ENCODE measurements at regions not wholly inside any gene's neighbourhood (a gene's known extent, or its start where the extent isn't known, plus 50 kb on each side); places are given as distances from the start of the nearest gene placed in this dataset.
"Not testable (repeated sequence)": the region's sequence is repeated elsewhere in the genome, so short reads cannot be mapped to it uniquely, and the experiment has no call there.

DNA sequence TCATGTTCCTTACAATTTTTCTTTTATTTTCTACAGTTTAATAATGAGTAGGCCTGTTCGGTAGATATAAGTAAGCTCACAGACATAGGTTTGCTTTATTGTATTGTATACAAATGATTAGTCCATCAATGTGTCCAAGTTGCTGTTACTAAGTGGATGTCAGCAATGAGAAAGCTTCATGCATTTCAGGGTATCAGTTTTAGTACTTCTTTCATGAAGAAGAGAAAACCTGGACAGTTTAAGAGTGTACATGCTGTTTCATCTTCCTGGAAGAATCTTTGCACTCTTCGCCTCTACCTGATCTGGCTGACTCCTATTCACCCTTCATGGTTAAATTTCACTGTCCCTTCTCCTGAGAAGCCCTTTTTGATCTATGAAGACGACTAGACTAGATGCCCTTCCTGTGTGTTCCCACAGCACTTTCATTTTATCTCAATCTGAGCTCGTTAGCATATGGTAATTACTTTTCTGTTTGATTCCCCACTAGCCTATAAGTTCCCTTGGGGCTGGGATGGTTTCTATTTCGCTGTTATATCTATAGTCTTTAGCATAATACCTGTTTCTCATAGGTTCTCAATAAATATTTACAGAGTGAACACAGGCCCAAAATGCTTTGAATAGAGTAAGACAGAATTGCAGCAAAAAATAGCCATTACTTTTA lies 70.7 kb downstream of the CETN3 start:
- Histone ChIP-seq H3K27me3 (ENCODE audit: control insufficient read depth in 1 of 2, insufficient read depth in 2 of 2, low read length in 2 of 2) (no peaks in the 10 kb centered on the region), H3K4me3 (ENCODE audit: low read depth in 1 of 2, low read length in 2 of 2) (no peak overlapping the region), H3K27ac (ENCODE audit: low read depth, low read length) (no peak overlapping the region), H3K9ac (ENCODE audit: low read length) (no peak overlapping the region), H3K36me3 (ENCODE audit: insufficient read depth, low read length) (no peaks in the 10 kb centered on the region), H3K4me1 (ENCODE audit: insufficient read depth, low read length) (no peaks in the 10 kb centered on the region), H3K9me3 (ENCODE audit: low read length) (no peaks in the 10 kb centered on the region)

DNA sequence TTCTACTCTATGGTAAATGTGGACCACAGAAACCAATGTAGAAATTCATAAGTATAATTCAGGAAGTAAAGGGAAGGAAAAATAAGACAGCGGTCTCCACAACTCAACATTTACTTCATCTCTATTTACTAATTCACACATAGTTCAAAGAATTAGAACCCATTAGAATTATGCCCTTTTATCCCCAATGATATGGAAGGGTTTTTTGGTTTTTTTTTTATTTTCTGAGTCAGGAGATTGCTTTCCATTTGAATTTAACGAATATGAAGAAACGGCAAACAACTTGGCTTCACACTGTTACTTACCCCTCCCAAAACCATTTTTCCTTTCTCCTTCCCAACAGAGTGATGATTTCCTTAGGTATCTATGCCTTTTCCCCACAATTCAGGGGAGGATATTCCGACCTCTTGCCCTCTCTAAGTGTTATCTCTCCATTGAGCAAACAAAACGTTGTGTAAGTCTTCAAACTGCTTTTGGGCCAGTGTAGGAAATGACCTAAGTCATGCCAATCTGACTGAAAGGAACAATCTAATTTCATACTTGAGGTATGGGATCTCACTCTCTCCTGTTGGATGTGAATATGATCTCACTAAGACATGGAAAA lies 72.0 kb downstream of the CETN3 start:
- no peaks in the 10 kb centered on the region for H3K36me3 ChIP-seq (ENCODE audit: insufficient read depth, low read length)
- H3K4me3 ChIP-seq (ENCODE audit: low read depth in 1 of 2, low read length in 2 of 2) = no peak overlapping the region
- H3K27ac ChIP-seq (ENCODE audit: low read depth, low read length) = no peak overlapping the region
- no peaks in the 10 kb centered on the region for H3K9me3 ChIP-seq (ENCODE audit: low read length)
- H3K27me3 ChIP-seq (ENCODE audit: control insufficient read depth in 1 of 2, insufficient read depth in 2 of 2, low read length in 2 of 2) = no peaks in the 10 kb centered on the region
- H3K9ac ChIP-seq (ENCODE audit: low read length) = no peak overlapping the region
- H3K4me1 ChIP-seq (ENCODE audit: insufficient read depth, low read length) = no peaks in the 10 kb centered on the region

DNA sequence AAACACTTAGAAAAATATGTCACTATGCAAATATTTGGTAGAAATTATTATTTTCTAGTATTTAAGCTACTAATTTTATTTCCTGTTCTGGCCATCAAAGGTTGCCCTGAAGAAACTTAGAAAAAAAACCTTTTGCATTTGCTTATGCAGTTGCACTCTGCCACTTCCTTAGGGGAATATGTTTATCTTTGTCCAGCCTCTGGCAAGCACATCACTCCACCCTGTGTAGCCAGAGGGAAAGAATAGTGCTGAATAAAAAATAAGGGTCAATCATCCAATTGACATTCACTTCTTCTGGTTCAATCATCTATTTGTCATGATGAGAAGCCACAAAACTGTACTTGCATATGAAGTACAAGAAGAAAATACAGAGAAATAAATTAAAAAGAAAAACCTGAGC lies 72.8 kb downstream of the CETN3 start:
- Histone ChIP-seq H3K4me1 (ENCODE audit: insufficient read depth, low read length) (no peaks in the 10 kb centered on the region), H3K9me3 (ENCODE audit: low read length) (no peaks in the 10 kb centered on the region), H3K9ac (ENCODE audit: low read length) (no peak overlapping the region), H3K36me3 (ENCODE audit: insufficient read depth, low read length) (no peaks in the 10 kb centered on the region), H3K4me3 (ENCODE audit: low read depth in 1 of 2, low read length in 2 of 2) (no peak overlapping the region), H3K27me3 (ENCODE audit: control insufficient read depth in 1 of 2, insufficient read depth in 2 of 2, low read length in 2 of 2) (no peaks in the 10 kb centered on the region), H3K27ac (ENCODE audit: low read depth, low read length) (no peak overlapping the region)

DNA sequence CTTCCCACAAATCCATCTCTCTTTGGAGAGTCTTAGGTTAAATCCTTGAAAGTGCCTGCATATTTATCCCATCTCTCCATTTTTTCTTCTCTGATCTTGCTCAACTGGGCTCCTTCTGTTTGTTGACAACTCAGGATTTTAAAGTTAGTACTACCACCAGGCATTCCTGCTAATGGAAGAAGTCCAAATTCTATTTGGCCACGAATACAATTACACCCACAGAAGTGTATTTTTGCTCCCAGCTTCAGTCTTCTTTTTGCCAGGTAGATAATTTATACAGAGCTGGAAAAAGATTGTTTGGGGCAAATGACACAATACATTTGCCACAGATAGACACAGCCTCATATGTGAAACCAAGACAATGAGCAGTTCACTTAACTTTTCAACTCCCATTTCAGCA lies 74.8 kb downstream of the CETN3 start:
- no peaks in the 10 kb centered on the region for H3K36me3 ChIP-seq (ENCODE audit: insufficient read depth, low read length)
- no peak overlapping the region for H3K9ac ChIP-seq (ENCODE audit: low read length)
- H3K9me3 ChIP-seq (ENCODE audit: low read length) = no peaks in the 10 kb centered on the region
- no peak overlapping the region for H3K27ac ChIP-seq (ENCODE audit: low read depth, low read length)
- no peaks in the 10 kb centered on the region for H3K4me1 ChIP-seq (ENCODE audit: insufficient read depth, low read length)
- no peak overlapping the region for H3K4me3 ChIP-seq (ENCODE audit: low read depth in 1 of 2, low read length in 2 of 2)
- no peaks in the 10 kb centered on the region for H3K27me3 ChIP-seq (ENCODE audit: control insufficient read depth in 1 of 2, insufficient read depth in 2 of 2, low read length in 2 of 2)

DNA sequence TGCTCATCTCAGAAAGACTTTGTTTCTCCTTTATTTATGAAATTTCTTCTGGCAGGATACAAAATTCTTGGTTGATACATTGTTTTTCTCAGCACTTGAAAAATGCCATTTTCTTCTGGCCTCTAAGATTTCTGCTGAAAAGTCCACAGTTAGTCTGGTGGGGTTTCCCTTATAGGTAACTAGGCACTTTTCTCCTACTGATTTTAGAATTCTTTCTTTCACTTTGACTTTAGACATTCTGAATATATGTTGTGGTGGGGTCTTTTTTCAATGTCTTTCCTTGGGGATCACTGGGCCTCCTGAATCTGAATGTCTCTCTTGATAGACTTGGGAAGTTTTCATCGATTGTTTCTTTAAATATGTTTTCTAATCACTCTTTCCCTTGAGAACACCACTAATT lies 79.6 kb downstream of the CETN3 start:
- Histone ChIP-seq H3K4me1 (ENCODE audit: insufficient read depth, low read length) (no peaks in the 10 kb centered on the region), H3K4me3 (ENCODE audit: low read depth in 1 of 2, low read length in 2 of 2) (no peak overlapping the region)

DNA sequence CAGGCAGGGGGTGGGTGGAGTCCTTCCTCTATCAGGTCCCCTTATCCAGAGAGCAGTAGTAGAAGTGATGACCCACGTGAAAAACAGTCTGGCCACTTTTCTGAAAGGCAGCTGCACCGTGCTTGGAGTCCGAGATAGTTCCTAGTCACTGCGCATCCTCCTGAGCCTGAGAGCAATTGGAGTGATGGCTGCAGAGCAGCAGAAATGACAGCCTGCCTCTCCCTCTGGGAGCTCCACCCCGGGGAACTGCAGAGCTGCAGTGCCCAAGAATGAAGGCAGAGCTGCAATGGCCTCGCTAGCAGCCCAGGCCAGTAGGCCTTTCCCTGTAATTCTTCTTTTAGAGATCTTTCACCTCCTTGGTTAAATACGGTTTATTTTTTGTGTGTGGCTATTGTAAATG lies 82.6 kb downstream of the CETN3 start:
- Histone ChIP-seq H3K4me3 (ENCODE audit: low read depth in 1 of 2, low read length in 2 of 2) (no peak overlapping the region), H3K27me3 (ENCODE audit: control insufficient read depth in 1 of 2, insufficient read depth in 2 of 2, low read length in 2 of 2) (no peaks in the 10 kb centered on the region), H3K27ac (ENCODE audit: low read depth, low read length) (no peak overlapping the region), H3K9ac (ENCODE audit: low read length) (no peak overlapping the region), H3K9me3 (ENCODE audit: low read length) (no peaks in the 10 kb centered on the region), H3K36me3 (ENCODE audit: insufficient read depth, low read length) (no peaks in the 10 kb centered on the region), H3K4me1 (ENCODE audit: insufficient read depth, low read length) (no peaks in the 10 kb centered on the region)

More for the DNA sequence above, 79.6 kb downstream of the CETN3 start:
- Histone ChIP-seq H3K9ac (ENCODE audit: low read length) (no peak overlapping the region), H3K36me3 (ENCODE audit: insufficient read depth, low read length) (no peaks in the 10 kb centered on the region), H3K27ac (ENCODE audit: low read depth, low read length) (no peak overlapping the region), H3K9me3 (ENCODE audit: low read length) (no peaks in the 10 kb centered on the region), H3K27me3 (ENCODE audit: control insufficient read depth in 1 of 2, insufficient read depth in 2 of 2, low read length in 2 of 2) (no peaks in the 10 kb centered on the region)

DNA sequence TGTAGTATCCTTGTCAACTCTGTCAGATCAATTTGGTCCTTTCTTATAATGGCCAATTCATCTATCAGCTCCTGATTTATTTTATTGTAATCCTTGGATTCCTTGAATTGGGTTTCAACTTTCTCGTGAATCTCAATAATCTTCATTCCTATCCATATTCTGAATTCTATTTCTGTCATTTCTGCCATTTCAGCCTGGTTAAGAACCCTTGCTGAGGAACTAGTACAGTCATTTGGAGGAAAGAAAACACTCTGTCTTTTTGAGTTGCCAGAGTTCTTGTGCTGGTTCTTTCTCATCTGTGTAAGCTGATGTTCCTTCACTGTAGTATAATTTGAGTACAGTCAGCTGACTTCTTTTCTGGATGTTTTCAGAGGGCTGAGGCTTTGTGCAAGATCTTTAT lies 84.5 kb downstream of the CETN3 start:
- H3K9me3 ChIP-seq (ENCODE audit: low read length) = no peaks in the 10 kb centered on the region
- no peaks in the 10 kb centered on the region for H3K36me3 ChIP-seq (ENCODE audit: insufficient read depth, low read length)
- H3K27ac ChIP-seq (ENCODE audit: low read depth, low read length) = no peak overlapping the region
- no peaks in the 10 kb centered on the region for H3K27me3 ChIP-seq (ENCODE audit: control insufficient read depth in 1 of 2, insufficient read depth in 2 of 2, low read length in 2 of 2)
- H3K9ac ChIP-seq (ENCODE audit: low read length) = no peak overlapping the region
- H3K4me1 ChIP-seq (ENCODE audit: insufficient read depth, low read length) = no peaks in the 10 kb centered on the region
- H3K4me3 ChIP-seq (ENCODE audit: low read depth in 1 of 2, low read length in 2 of 2) = no peak overlapping the region

DNA sequence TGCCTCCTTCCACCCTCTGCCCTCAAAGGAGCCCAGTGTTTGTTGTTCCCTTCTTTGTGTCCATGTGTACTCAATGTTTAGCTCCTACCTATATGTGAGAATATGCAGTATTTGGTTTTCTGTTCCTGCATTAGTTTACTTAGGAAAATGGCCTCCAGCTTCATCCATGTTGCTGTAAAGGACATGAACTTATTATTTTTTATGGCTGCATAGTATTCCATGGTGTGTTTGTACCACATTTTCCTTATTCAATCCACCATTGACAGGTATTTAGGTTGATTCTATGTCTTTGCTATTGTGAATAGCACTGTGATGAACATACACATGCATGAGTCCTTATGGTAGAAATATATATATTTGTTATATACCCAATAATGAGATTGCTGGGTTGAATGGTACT lies 89.2 kb downstream of the CETN3 start:
- not testable (repeated sequence) for H3K36me3 ChIP-seq (ENCODE audit: insufficient read depth, low read length); H3K27me3 ChIP-seq (ENCODE audit: control insufficient read depth in 1 of 2, insufficient read depth in 2 of 2, low read length in 2 of 2); H3K4me1 ChIP-seq (ENCODE audit: insufficient read depth, low read length); H3K9ac ChIP-seq (ENCODE audit: low read length); H3K4me3 ChIP-seq (ENCODE audit: low read depth in 1 of 2, low read length in 2 of 2); H3K9me3 ChIP-seq (ENCODE audit: low read length); H3K27ac ChIP-seq (ENCODE audit: low read depth, low read length)

DNA sequence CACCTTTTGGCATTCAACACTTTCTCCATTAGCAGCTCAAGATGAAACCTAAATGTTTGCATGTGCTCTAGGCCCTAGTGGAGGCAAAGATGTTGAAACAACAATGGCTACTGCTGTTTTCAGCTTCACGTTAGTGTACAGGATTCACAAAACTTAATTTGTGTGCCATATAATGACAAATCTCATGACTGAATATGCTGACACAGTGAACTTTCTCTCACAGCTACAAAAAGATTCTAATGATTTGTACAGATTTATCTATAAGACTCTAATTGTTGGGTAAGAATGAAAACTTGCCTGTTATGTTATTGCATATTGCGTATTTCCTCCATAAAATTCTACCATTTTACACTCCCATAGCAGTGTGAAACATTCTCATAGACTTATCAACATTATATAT lies 97.5 kb downstream of the CETN3 start:
- no peaks in the 10 kb centered on the region for H3K4me1 ChIP-seq (ENCODE audit: insufficient read depth, low read length)
- H3K27me3 ChIP-seq (ENCODE audit: control insufficient read depth in 1 of 2, insufficient read depth in 2 of 2, low read length in 2 of 2) = no peaks in the 10 kb centered on the region
- no peak overlapping the region for H3K27ac ChIP-seq (ENCODE audit: low read depth, low read length)
- H3K4me3 ChIP-seq (ENCODE audit: low read depth in 1 of 2, low read length in 2 of 2) = no peak overlapping the region
- no peaks in the 10 kb centered on the region for H3K9me3 ChIP-seq (ENCODE audit: low read length)
- no peak overlapping the region for H3K9ac ChIP-seq (ENCODE audit: low read length)
- no peaks in the 10 kb centered on the region for H3K36me3 ChIP-seq (ENCODE audit: insufficient read depth, low read length)

DNA sequence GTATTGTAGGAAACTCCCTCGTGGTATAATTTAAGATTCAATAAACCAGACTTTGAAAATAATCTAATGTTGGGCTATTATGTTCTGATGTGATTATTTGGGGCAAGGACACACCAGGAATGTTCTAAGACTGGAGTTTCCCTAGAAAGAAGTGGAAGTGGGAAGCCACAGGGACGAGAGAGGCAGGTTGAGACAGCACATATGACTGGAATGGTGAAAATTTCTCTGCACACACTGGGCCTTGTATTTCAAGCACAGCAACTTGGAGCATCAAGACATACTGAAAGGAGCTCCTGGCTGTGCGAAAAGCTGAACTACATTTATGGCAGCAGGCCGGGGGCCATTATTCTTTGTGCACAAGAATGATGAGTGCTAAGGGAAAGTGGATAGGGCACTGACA lies 98.2 kb downstream of the CETN3 start:
- no peaks in the 10 kb centered on the region for H3K36me3 ChIP-seq (ENCODE audit: insufficient read depth, low read length)
- H3K4me3 ChIP-seq (ENCODE audit: low read depth in 1 of 2, low read length in 2 of 2) = no peak overlapping the region
- H3K4me1 ChIP-seq (ENCODE audit: insufficient read depth, low read length) = no peaks in the 10 kb centered on the region
- no peak overlapping the region for H3K27ac ChIP-seq (ENCODE audit: low read depth, low read length)
- no peaks in the 10 kb centered on the region for H3K9me3 ChIP-seq (ENCODE audit: low read length)
- H3K27me3 ChIP-seq (ENCODE audit: control insufficient read depth in 1 of 2, insufficient read depth in 2 of 2, low read length in 2 of 2) = no peaks in the 10 kb centered on the region
- H3K9ac ChIP-seq (ENCODE audit: low read length) = no peak overlapping the region

DNA sequence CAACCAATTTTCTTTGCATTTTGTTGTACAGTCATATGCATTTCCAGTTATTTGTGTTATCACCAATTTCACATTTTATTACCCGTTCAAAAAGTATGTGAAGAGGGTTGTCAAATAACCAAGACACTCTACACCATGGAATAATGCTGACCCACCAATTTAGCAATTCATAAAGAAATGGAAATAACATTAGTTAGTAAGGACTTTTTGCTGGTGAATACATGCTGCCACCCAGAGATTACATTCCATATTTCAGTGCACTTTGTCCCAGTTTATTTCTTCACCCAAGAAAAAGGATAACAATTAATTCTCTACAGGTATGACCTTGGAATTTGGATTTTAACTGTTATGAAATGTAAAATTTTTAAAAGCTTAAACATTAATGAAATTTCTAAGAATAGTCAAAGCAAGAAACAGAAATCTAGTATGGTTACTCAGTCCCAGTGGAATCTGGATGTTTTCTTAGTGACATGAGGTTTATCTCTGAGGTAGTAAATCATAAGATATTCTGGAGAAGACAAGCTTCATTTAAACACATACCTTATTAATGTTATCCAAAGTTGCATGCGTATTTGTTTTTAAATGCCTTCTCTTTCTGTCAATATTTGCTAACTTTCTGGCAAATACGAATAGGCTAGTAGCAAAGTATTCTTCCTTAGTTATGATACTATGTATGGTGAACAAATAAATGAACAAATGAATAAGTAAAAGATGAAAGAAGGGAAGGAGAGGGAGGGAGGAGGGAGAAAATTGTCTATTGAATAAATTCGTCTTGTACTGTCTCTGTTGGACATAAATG lies 100.6 kb downstream of the CETN3 start:
- no peak overlapping the region for H3K9ac ChIP-seq (ENCODE audit: low read length)
- no peaks in the 10 kb centered on the region for H3K4me1 ChIP-seq (ENCODE audit: insufficient read depth, low read length)
- H3K9me3 ChIP-seq (ENCODE audit: low read length) = no peaks in the 10 kb centered on the region
- H3K36me3 ChIP-seq (ENCODE audit: insufficient read depth, low read length) = no peaks in the 10 kb centered on the region
- no peaks in the 10 kb centered on the region for H3K27me3 ChIP-seq (ENCODE audit: control insufficient read depth in 1 of 2, insufficient read depth in 2 of 2, low read length in 2 of 2)
- no peak overlapping the region for H3K4me3 ChIP-seq (ENCODE audit: low read depth in 1 of 2, low read length in 2 of 2)
- H3K27ac ChIP-seq (ENCODE audit: low read depth, low read length) = no peak overlapping the region

Data from muscle layer of colon (tissue), 2 donors.